Panc1 (cell line): ENCODE measurements at regions not wholly inside any gene's neighbourhood (a gene's known extent, or its start where the extent isn't known, plus 50 kb on each side); places are given as distances from the start of the nearest gene placed in this dataset.

Source experiments
- ATAC-seq: fragments of 200-7000 bp; cut with Tn5 transposase; 2 replicates; pipeline ENCODE4 v1.9.1; 2020; ENCODE audit warnings: mild to moderate bottlenecking, moderate library complexity
- BruUV-seq: library from RNA; stranded (reverse); fragments of 400-500 nt; replicated peaks from 2 replicates; lab custom pipeline; 2021; lab: Mats Ljungman, UMichigan
- CTCF ChIA-PET: fragments of 300-600 bp; sonication (Branson Sonifier 250); formaldehyde crosslinking; loops from one replicate; lab custom pipeline; 2022; ENCODE audit warnings: antibody characterized with exemption; lab: Charles Lee
- POLR2A ChIA-PET: fragments of 300-600 bp; sonication (Branson Sonifier 250); formaldehyde crosslinking; loops from one replicate; lab custom pipeline; 2022; ENCODE audit warnings: antibody characterized with exemption; lab: Charles Lee
- DNase-seq: peaks from one replicate; pipeline ENCODE4 v3.0.0-alpha.2; 2010; ENCODE audit warnings: low read depth, low spot score
- H3K27ac ChIP-seq: 2 replicates; pipeline ENCODE4 v1.5.1; 2011; ENCODE audit warnings: mild to moderate bottlenecking, low read length, inconsistent platforms
- H3K27me3 ChIP-seq: fragments of 200-500 bp; sonication (Bioruptor generic); 2 replicates; pipeline ENCODE4 v1.6.0; 2014; ENCODE audit warnings: low read length, inconsistent platforms; ENCODE audit not compliant: control insufficient read depth, insufficient read depth
- H3K36me3 ChIP-seq: fragments of 200-500 bp; sonication (Bioruptor generic); 2 replicates; pipeline ENCODE4 v1.5.1; 2014; ENCODE audit warnings: inconsistent platforms, mild to moderate bottlenecking, low read length, moderate library complexity; ENCODE audit not compliant: control insufficient read depth, insufficient read depth
- H3K4me1 ChIP-seq: 2 replicates; pipeline ENCODE4 v1.5.1; 2011; ENCODE audit warnings: inconsistent platforms, mild to moderate bottlenecking, low read length, moderate library complexity; ENCODE audit not compliant: control insufficient read depth, insufficient read depth
- H3K4me3 ChIP-seq, 2 experiments: 2 replicates each; pipeline ENCODE4 v1.5.1; 2011 to 2012; ENCODE audit warnings: low read depth in 2 of 2, low read length in 2 of 2, mild to moderate bottlenecking in 2 of 2, inconsistent platforms in 1 of 2, moderate library complexity in 1 of 2
- H3K9me3 ChIP-seq: fragments of 200-500 bp; sonication (Bioruptor generic); 2 replicates; pipeline ENCODE4 v1.5.1; 2014; ENCODE audit warnings: low read depth, mild to moderate bottlenecking, inconsistent platforms, low read length, moderate library complexity; ENCODE audit not compliant: control insufficient read depth, insufficient read depth
- POLR2AphosphoS5 ChIP-seq: IDR thresholded peaks from 2 replicates; pipeline ENCODE4 v1.6.1; 2012; ENCODE audit warnings: mild to moderate bottlenecking, low read depth, low read length, moderate library complexity
- REST ChIP-seq, 2 experiments: IDR thresholded peaks; 2 replicates each; pipeline ENCODE4 v1.6.1; 2011 to 2012; ENCODE audit warnings: low read depth in 2 of 2, control low read depth in 1 of 2, low read length in 1 of 2, mild to moderate bottlenecking in 1 of 2, moderate library complexity in 1 of 2; ENCODE audit not compliant: insufficient read depth in 1 of 2
- SIN3A ChIP-seq: IDR thresholded peaks from 2 replicates; pipeline ENCODE4 v1.6.1; 2012; ENCODE audit warnings: low read depth, mild to moderate bottlenecking, low read length, moderate library complexity, borderline replicate concordance; ENCODE audit not compliant: insufficient read depth
- TCF7L2 ChIP-seq: IDR thresholded peaks from 2 replicates; pipeline ENCODE4 v1.6.1; 2011; ENCODE audit warnings: mild to moderate bottlenecking, low read depth, low read length, inconsistent platforms
- in situ Hi-C: cut with HindIII; loops from 2 replicates; pipeline ENCODE4 v1.10.0; 2016; ENCODE audit warnings: low sequenced_read_pairs, low pct_unique_long_range_greater_than_20kb
- intact Hi-C: fragments of 100-400 bp; cut with micrococcal nuclease; formaldehyde crosslinking; loops from one replicate; pipeline ENCODE4 v1.10.0; 2022; ENCODE audit not compliant: unreplicated experiment
- TF ChIP-seq, protein P1 (sequence below): fragments of 450-650 bp; IDR thresholded peaks from 2 replicates; pipeline ENCODE4 v1.5.1; 2017; ENCODE audit warnings: mild to moderate bottlenecking

DNA sequence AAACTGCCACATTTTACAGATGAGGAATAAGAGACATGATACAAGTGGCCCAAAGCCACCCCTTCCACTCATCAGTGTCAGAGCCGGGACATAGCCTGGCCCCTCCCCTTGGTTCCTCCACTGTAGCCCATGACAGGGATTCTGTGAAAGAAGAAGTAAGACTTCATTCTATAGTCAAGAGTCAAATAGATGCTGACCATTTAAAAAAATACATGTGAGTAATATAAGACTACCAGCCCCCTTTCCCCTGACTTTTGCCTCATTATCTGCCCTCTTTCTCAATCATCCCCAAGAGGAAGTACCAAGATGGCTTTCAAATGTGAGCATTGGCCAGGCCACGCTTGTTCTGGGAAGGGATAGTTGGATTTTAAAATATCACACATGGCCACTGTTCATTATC lies 57.8 kb upstream of the TAB2 start:
- intact Hi-C loops, result no loop called here

GRCh38 chr6:149260214-149260874 lies 57.2 kb upstream of the TAB2 start:
- H3K36me3 ChIP-seq, result no peaks in the 10 kb centered on the region
- H3K4me3 ChIP-seq, result no peak overlapping the region
- TF ChIP-seq REST (IDR thresholded peaks at IDR 0.05; ENCODE audit: insufficient read depth in 1 of 2, low read depth in 2 of 2, low read length in 1 of 2) (no peak), SIN3A (no peak), POLR2AphosphoS5 (no peak), TCF7L2 (no peak)
- TF ChIP-seq, protein P1, sequence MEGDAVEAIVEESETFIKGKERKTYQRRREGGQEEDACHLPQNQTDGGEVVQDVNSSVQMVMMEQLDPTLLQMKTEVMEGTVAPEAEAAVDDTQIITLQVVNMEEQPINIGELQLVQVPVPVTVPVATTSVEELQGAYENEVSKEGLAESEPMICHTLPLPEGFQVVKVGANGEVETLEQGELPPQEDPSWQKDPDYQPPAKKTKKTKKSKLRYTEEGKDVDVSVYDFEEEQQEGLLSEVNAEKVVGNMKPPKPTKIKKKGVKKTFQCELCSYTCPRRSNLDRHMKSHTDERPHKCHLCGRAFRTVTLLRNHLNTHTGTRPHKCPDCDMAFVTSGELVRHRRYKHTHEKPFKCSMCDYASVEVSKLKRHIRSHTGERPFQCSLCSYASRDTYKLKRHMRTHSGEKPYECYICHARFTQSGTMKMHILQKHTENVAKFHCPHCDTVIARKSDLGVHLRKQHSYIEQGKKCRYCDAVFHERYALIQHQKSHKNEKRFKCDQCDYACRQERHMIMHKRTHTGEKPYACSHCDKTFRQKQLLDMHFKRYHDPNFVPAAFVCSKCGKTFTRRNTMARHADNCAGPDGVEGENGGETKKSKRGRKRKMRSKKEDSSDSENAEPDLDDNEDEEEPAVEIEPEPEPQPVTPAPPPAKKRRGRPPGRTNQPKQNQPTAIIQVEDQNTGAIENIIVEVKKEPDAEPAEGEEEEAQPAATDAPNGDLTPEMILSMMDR, result no peak
- ATAC-seq (no peak), DNase-seq (no peak)
- H3K4me1 ChIP-seq, result no peaks in the 10 kb centered on the region
- no peak overlapping the region for H3K27ac ChIP-seq
- POLR2A ChIA-PET, result interaction anchor here (0.5 kb wide), 1 partner anchor 133 kb away, joined by 3 read pairs; no protein-coding TSS in a partner anchor
- in situ Hi-C loops (no loop called here), intact Hi-C loops (no loop called here)
- H3K27me3 ChIP-seq, result no peaks in the 10 kb centered on the region
- CTCF ChIA-PET, result interaction anchor here (0.5 kb wide), 1 partner anchor 305 kb away, joined by 5 read pairs; no protein-coding TSS in a partner anchor
- no TSS peak for BruUV-seq
- no peaks in the 10 kb centered on the region for H3K9me3 ChIP-seq

More for the DNA sequence above, 57.8 kb upstream of the TAB2 start:
- Histone ChIP-seq H3K27ac (no peak overlapping the region), H3K9me3 (no peaks in the 10 kb centered on the region), H3K36me3 (no peaks in the 10 kb centered on the region), H3K4me3 (no peak overlapping the region), H3K27me3 (no peaks in the 10 kb centered on the region), H3K4me1 (no peaks in the 10 kb centered on the region)
- ChIA-PET POLR2A (no interaction called here), CTCF (no interaction called here)
- in situ Hi-C loops, result no loop called here
- no peak for ATAC-seq
- TF ChIP-seq SIN3A (no peak), TCF7L2 (no peak), POLR2AphosphoS5 (no peak), REST (IDR thresholded peaks at IDR 0.05; ENCODE audit: insufficient read depth in 1 of 2, low read depth in 2 of 2, low read length in 1 of 2) (no peak)
- TF ChIP-seq, protein P1, result no peak
- BruUV-seq, result no TSS peak
- DNase-seq, result no peak
